Gastrocnemius medialis (tissue), 4 donors: ENCODE measurements at regions not wholly inside any gene's neighbourhood (a gene's known extent, or its start where the extent isn't known, plus 50 kb on each side); places are given as distances from the start of the nearest gene placed in this dataset.
A peak's percentile ranks its signal among the peaks of the same experiment; 100 is the strongest.
"Not testable (repeated sequence)": the region's sequence is repeated elsewhere in the genome, so short reads cannot be mapped to it uniquely, and the experiment has no call there.

Experiments
- ATAC-seq, 2 donors: fragments of 150-250 bp; one replicate each; pipeline ENCODE4 v1.9.1; 2016
- DNase-seq, 2 donors: peaks; one replicate each; pipeline ENCODE4 v3.0.0-alpha.2; 2019
- H3K27ac ChIP-seq, 4 donors: fragments of 200-600 bp; sonication (generic); 1 replicate in 1 of 4; 2 replicates in 3 of 4; pipeline ENCODE4 v1.5.1; 2016 to 2018; ENCODE audit warnings: mild to moderate bottlenecking in 2 of 4, moderate library complexity in 1 of 4
- H3K27me3 ChIP-seq, 3 donors: fragments of 200-600 bp; sonication (generic) in 2 of 3; 1 replicate in 1 of 3; 2 replicates in 2 of 3; pipeline versions ENCODE4 v1.5.1 to v1.6.0; 2016 to 2019; ENCODE audit warnings: mild to moderate bottlenecking in 1 of 3, moderate library complexity in 1 of 3
- H3K36me3 ChIP-seq, 2 donors: fragments of 200-600 bp; sonication (generic) in 1 of 2; one replicate each; pipeline ENCODE4 v1.5.1; 2017 to 2018
- H3K4me1 ChIP-seq, 2 donors: fragments of 200-600 bp; sonication (generic) in 1 of 2; one replicate each; pipeline ENCODE4 v1.5.1; 2016 to 2017; ENCODE audit warnings: mild to moderate bottlenecking in 2 of 2
- H3K4me3 ChIP-seq, 4 donors: fragments of 200-600 bp; sonication (generic) in 3 of 4; 1 replicate in 1 of 4; 2 replicates in 3 of 4; pipeline ENCODE4 v1.5.1; 2016 to 2019; ENCODE audit warnings: mild to moderate bottlenecking in 2 of 4
- H3K9me3 ChIP-seq, 3 donors: fragments of 200-600 bp; sonication (generic) in 2 of 3; 1 replicate in 1 of 3; 2 replicates in 2 of 3; pipeline ENCODE4 v1.5.1; 2016 to 2019
- CTCF ChIP-seq, 5 experiments: fragments of 450-650 bp in 3 of 5; fragments of 200-600 bp in 2 of 5; sonication (generic) in 2 of 5; IDR thresholded peaks in 4 of 5; conservative IDR thresholded peaks in 1 of 5; 1 replicate in 4 of 5; 2 replicates in 1 of 5; pipeline ENCODE4 v1.5.1; 2016 to 2019; ENCODE audit warnings: antibody characterized with exemption in 5 of 5, mild to moderate bottlenecking in 3 of 5, moderate library complexity in 3 of 5
- POLR2A ChIP-seq, 2 donors: fragments of 450-650 bp; IDR thresholded peaks; one replicate each; pipeline ENCODE4 v1.6.1; 2017; ENCODE audit warnings: antibody characterized with exemption in 2 of 2, mild to moderate bottlenecking in 2 of 2, moderate library complexity in 2 of 2
- in situ Hi-C, 4 donors: fragments of 200-750 bp; cut with MboI; loops; one replicate each; pipeline versions ENCODE4 v1.15.0 to v1.8.0; 2017; ENCODE audit warnings: low sequenced_read_pairs in 4 of 4
- intact Hi-C: fragments of 100-400 bp; cut with DNase I; formaldehyde crosslinking; loops from one replicate; pipeline ENCODE4 v1.15.1; 2023; ENCODE audit warnings: low total_unique reads

GRCh38 chr11:16577490-16577889, 161.0 kb upstream of the C11orf58 start:
- in situ Hi-C loops (no loop called here), intact Hi-C loops (loop anchor here (10.0 kb wide), 1 partner anchor 113 kb away; no protein-coding TSS in a partner anchor)
- Histone ChIP-seq H3K27ac (peak overlapping the region in 1 of 4 donors; percentile 33), H3K4me1 (peaks cover 28 to 35% of the 10 kb centered on the region in 2 donors), H3K36me3 (no peaks in the 10 kb centered on the region), H3K9me3 (no peaks in the 10 kb centered on the region), H3K4me3 (no peak overlapping the region), H3K27me3 (no peaks in the 10 kb centered on the region)
- ATAC-seq (no peak), DNase-seq (no peak)
- no peak for TF ChIP-seq POLR2A (IDR thresholded peaks at IDR 0.05)
- TF ChIP-seq CTCF (IDR thresholded peaks at IDR 0.05 in 4 of 5, conservative IDR thresholded peaks at IDR 0.05 in 1 of 5): no peak

GRCh38 chr11:16574889-16575288, 163.6 kb upstream of the C11orf58 start:
- intact Hi-C loops: loop anchor here (10.0 kb wide), 1 partner anchor 110 kb away; no protein-coding TSS in a partner anchor
- H3K9me3 ChIP-seq, H3K4me3 ChIP-seq, H3K36me3 ChIP-seq, in situ Hi-C loops, ATAC-seq, DNase-seq, H3K27me3 ChIP-seq: not testable (repeated sequence)
- Histone ChIP-seq H3K27ac (peak overlapping the region in 2 of 4 donors; percentile 72 to 83), H3K4me1 (peaks cover 44 to 46% of the 10 kb centered on the region in 2 donors)

DNA sequence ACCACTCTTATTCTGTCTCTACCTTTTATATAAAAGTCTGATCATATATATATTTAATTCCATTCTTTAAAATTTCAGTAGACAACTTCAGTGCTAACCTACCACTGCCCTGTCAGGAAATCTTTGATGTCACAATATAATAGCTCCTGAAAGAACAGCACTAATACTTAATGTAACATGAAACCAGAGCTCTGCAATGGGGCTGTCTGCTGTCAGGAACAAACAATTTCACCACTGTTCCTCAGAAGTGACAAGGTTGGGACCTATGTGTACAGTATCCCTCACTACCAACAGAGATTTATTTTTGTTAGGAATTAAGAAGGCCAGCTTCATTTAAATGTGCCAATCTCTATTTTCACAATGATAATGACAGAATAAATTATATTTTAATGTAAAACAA, 165.5 kb upstream of the C11orf58 start:
- ATAC-seq (peak; percentile 100), DNase-seq (peak; percentile 58 to 71)
- TF ChIP-seq POLR2A (IDR thresholded peaks at IDR 0.05) (no peak), CTCF (IDR thresholded peaks at IDR 0.05 in 4 of 5, conservative IDR thresholded peaks at IDR 0.05 in 1 of 5) (no peak)
- intact Hi-C loops (loop anchor here (2.0 to 10.0 kb wide), 3 partner anchors 34 to 108 kb away; no protein-coding TSS in a partner anchor), in situ Hi-C loops (no loop called here)
- Histone ChIP-seq H3K4me1 (peaks cover 37 to 40% of the 10 kb centered on the region in 2 donors), H3K36me3 (no peaks in the 10 kb centered on the region), H3K9me3 (no peaks in the 10 kb centered on the region), H3K27ac (peak overlapping the region; percentile 60 to 83 (median 74)), H3K27me3 (no peaks in the 10 kb centered on the region), H3K4me3 (no peak overlapping the region)

GRCh38 chr11:16561150-16561549, 177.3 kb upstream of the C11orf58 start:
- Histone ChIP-seq H3K36me3 (no peaks in the 10 kb centered on the region), H3K4me1 (peaks cover 40 to 47% of the 10 kb centered on the region in 2 donors), H3K27ac (no peak overlapping the region), H3K9me3 (no peaks in the 10 kb centered on the region), H3K4me3 (no peak overlapping the region), H3K27me3 (no peaks in the 10 kb centered on the region)
- no peak for ATAC-seq
- intact Hi-C loops (no loop called here), in situ Hi-C loops (no loop called here)
- DNase-seq: no peak
- TF ChIP-seq CTCF (IDR thresholded peaks at IDR 0.05 in 4 of 5, conservative IDR thresholded peaks at IDR 0.05 in 1 of 5) (no peak), POLR2A (IDR thresholded peaks at IDR 0.05) (no peak)

DNA sequence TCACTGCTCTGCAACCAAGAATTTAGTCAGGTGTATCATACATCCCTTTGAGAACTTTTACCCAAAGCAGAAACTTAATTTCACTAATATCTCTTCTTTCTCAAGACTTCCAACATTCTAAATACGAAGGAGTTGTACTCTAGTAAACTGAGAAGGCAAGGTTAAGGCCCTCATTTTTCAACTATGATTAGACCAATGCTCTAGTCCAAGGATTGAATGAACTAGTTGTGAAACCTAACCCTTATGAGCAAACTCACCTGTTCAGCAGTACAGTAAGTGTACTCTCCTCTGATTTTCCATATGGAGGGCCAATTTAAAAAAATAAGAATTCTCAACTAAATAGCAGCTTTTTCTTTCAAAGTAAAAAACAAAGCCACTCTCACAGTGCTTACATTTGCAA, 180.0 kb upstream of the C11orf58 start:
- intact Hi-C loops: no loop called here
- in situ Hi-C loops: no loop called here

More for the DNA sequence above, 180.0 kb upstream of the C11orf58 start:
- no peaks in the 10 kb centered on the region for H3K9me3 ChIP-seq
- DNase-seq: no peak
- peak; percentile 83 to 96 for ATAC-seq
- no peaks in the 10 kb centered on the region for H3K36me3 ChIP-seq
- peak overlapping the region in 3 of 4 donors; percentile 25 to 57 (median 56) for H3K27ac ChIP-seq
- TF ChIP-seq POLR2A (IDR thresholded peaks at IDR 0.05) (no peak), CTCF (IDR thresholded peaks at IDR 0.05 in 4 of 5, conservative IDR thresholded peaks at IDR 0.05 in 1 of 5) (no peak)
- no peaks in the 10 kb centered on the region for H3K27me3 ChIP-seq
- no peak overlapping the region for H3K4me3 ChIP-seq
- peaks cover 57 to 71% of the 10 kb centered on the region in 2 donors for H3K4me1 ChIP-seq
